ENCODE measurements at regions not wholly inside any gene's neighbourhood (a gene's known extent, or its start where the extent isn't known, plus 50 kb on each side); places are given as distances from the start of the nearest gene placed in this dataset.

DNA sequence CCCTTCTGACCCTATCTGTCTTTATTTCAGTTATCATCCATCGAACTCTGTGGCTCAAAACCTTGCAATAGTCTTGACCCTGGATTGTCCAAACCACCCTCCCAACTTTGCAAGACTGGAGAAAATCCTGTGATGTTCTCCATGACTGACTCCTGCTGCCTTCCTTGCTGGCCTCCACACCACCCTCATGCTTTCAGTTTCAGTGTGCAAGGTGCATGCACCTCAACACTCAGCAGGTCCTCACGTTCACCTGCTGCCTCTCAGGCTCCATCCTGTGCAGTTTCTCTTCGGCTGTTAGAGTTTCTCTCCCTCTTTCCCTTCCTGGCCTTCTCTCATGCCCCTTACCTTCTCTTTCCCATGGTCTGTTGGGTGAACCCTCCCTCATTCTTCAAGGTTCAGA, 59.4 kb upstream of the ASIC2 start:
- DNase-seq (ENCODE audit: low spot score in 2 of 2): no peak
- 82% methylated on average over 3 of the region's 3 CpGs for WGBS, 2 donors
- no peak for TF ChIP-seq POLR2A (IDR thresholded peaks at IDR 0.05)
- TF ChIP-seq, protein P1, sequence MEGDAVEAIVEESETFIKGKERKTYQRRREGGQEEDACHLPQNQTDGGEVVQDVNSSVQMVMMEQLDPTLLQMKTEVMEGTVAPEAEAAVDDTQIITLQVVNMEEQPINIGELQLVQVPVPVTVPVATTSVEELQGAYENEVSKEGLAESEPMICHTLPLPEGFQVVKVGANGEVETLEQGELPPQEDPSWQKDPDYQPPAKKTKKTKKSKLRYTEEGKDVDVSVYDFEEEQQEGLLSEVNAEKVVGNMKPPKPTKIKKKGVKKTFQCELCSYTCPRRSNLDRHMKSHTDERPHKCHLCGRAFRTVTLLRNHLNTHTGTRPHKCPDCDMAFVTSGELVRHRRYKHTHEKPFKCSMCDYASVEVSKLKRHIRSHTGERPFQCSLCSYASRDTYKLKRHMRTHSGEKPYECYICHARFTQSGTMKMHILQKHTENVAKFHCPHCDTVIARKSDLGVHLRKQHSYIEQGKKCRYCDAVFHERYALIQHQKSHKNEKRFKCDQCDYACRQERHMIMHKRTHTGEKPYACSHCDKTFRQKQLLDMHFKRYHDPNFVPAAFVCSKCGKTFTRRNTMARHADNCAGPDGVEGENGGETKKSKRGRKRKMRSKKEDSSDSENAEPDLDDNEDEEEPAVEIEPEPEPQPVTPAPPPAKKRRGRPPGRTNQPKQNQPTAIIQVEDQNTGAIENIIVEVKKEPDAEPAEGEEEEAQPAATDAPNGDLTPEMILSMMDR (IDR thresholded peaks at IDR 0.05): no peak
- no peak for TF ChIP-seq EP300 (IDR thresholded peaks at IDR 0.05)

DNA sequence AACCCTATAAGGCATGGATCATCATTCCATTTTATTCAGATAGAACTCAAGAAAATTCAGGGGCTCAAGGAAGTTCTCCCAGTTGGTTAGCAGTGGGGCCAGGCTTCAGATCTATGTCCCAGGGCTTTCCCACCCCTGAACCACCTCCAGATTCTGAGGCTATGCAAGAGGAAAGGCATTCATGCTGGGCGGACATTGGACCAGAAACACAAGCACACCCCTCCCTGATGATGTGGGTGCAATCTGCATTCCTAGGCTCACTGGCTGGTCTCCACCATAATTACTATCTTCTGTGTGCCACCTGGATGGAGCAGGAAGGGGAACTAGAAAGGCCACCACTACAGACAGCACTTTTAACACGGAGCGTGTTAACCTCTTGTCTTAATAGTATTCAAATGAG, 63.2 kb upstream of the ASIC2 start:
- H3K4me3 ChIP-seq: no peak overlapping the region
- 64 to 79% methylated on average over 3 of the region's 3 CpGs for whole genome bisulfite sequencing, 2 donors

More for the DNA sequence above, 59.4 kb upstream of the ASIC2 start:
- no peaks in the 10 kb centered on the region for H3K9me3 ChIP-seq
- H3K4me3 ChIP-seq: no peak overlapping the region
- no peaks in the 10 kb centered on the region for H3K4me1 ChIP-seq
- H3K27me3 ChIP-seq: no peaks in the 10 kb centered on the region
- no peak overlapping the region for H3K27ac ChIP-seq
- no peaks in the 10 kb centered on the region for H3K36me3 ChIP-seq

DNA sequence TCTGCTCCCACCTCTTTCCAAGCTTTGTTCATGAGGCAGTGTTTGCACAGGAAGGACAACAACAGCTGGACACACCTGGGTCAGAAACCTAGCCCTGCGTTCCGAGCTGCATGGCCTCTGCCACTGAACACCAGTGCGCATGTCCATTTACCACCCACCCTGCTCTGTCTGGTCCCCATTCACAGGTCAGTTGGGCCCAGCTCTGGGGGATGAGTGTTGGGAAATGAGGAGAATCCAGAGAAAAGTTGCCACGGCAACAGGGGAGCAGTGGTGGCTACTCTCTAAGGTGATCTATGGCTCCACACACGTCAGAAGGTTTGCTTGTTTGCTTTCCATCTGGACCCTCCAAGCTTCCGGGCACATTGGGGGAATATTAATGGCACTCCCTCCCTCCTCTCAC, 70.4 kb upstream of the ASIC2 start:
- H3K27me3 ChIP-seq: no peaks in the 10 kb centered on the region
- no peaks in the 10 kb centered on the region for H3K9me3 ChIP-seq
- H3K36me3 ChIP-seq: no peaks in the 10 kb centered on the region
- 82 to 85% methylated on average over 6 of the region's 6 CpGs for whole genome bisulfite sequencing, 2 donors
- TF ChIP-seq EP300 (IDR thresholded peaks at IDR 0.05): no peak
- no peak for TF ChIP-seq POLR2A (IDR thresholded peaks at IDR 0.05)
- TF ChIP-seq, protein P1 (IDR thresholded peaks at IDR 0.05): no peak
- H3K4me3 ChIP-seq: no peak overlapping the region
- no peaks in the 10 kb centered on the region for H3K4me1 ChIP-seq
- H3K27ac ChIP-seq: no peak overlapping the region
- DNase-seq (ENCODE audit: low spot score in 2 of 2): no peak

More for the DNA sequence above, 63.2 kb upstream of the ASIC2 start:
- no peak for DNase-seq (ENCODE audit: low spot score in 2 of 2)
- Histone ChIP-seq H3K4me1 (no peaks in the 10 kb centered on the region), H3K27me3 (no peaks in the 10 kb centered on the region), H3K9me3 (no peaks in the 10 kb centered on the region), H3K36me3 (no peaks in the 10 kb centered on the region), H3K27ac (no peak overlapping the region)
- TF ChIP-seq POLR2A (IDR thresholded peaks at IDR 0.05) (no peak), EP300 (IDR thresholded peaks at IDR 0.05) (no peak)
- TF ChIP-seq, protein P1 (IDR thresholded peaks at IDR 0.05): no peak

DNA sequence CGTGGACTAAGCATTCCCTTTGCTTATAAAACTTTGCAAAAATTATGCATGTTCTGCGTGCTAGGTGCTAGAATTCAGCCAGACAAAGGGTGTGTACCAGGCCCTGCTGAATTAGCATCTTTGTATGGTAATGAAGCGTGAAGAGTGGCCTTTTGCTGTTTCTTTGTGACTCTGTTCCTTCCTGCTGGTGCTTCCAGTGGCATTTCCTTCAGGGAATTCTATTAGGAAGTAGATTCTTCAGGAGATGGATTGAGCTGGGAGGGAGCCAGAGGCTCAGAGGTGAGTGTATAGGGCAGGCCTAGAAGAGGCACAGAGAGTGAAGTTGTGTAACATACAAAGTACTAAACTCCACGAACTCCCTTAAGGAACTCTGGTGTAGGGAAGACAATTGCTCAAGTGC, 73.9 kb upstream of the ASIC2 start:
- Histone ChIP-seq H3K27me3 (no peaks in the 10 kb centered on the region), H3K4me3 (no peak overlapping the region), H3K27ac (no peak overlapping the region), H3K36me3 (no peaks in the 10 kb centered on the region), H3K9me3 (no peaks in the 10 kb centered on the region), H3K4me1 (no peaks in the 10 kb centered on the region)
- WGBS, 2 donors: 56 to 57% methylated on average over 4 of the region's 4 CpGs
- no peak for TF ChIP-seq POLR2A (IDR thresholded peaks at IDR 0.05)
- no peak for TF ChIP-seq EP300 (IDR thresholded peaks at IDR 0.05)
- TF ChIP-seq, protein P1 (IDR thresholded peaks at IDR 0.05): no peak
- DNase-seq (ENCODE audit: low spot score in 2 of 2): no peak

DNA sequence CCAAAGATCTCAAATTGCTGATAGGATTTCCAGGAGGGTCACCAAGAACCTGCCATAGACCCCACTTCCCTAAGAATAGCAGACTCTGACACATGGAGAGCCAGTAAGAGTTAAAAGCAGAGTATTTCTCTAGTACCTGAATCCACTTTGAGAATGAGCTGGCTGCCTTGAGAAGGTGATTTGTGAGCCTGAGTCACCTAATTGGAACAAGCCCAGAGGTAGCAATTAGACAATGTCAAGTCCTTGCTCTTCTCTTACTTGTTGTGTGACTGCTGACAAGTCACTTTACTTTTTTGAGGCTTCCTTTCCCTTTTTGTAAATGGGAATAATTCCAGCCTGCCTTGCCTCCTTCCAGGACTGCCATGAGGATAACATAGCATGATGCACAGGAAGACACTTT, 76.1 kb upstream of the ASIC2 start:
- Histone ChIP-seq H3K27me3 (no peaks in the 10 kb centered on the region), H3K4me3 (no peak overlapping the region), H3K27ac (no peak overlapping the region), H3K36me3 (no peaks in the 10 kb centered on the region), H3K9me3 (no peaks in the 10 kb centered on the region), H3K4me1 (no peaks in the 10 kb centered on the region)
- DNase-seq (ENCODE audit: low spot score in 2 of 2): no peak
- no peak for TF ChIP-seq POLR2A (IDR thresholded peaks at IDR 0.05)
- no peak for TF ChIP-seq EP300 (IDR thresholded peaks at IDR 0.05)
- TF ChIP-seq, protein P1 (IDR thresholded peaks at IDR 0.05): no peak
